ENCODE measurements at regions not wholly inside any gene's neighbourhood (a gene's known extent, or its start where the extent isn't known, plus 50 kb on each side); places are given as distances from the start of the nearest gene placed in this dataset.

GRCh38 chr19:30156646-30157045 lies 214.6 kb downstream of the URI1 start (continued):
- no peak for TF ChIP-seq RNF2 (IDR thresholded peaks at IDR 0.05; ENCODE audit: borderline replicate concordance, low read depth, low read length, missing control alignments, poor library complexity, severe bottlenecking)
- TF ChIP-seq SIN3A (conservative IDR thresholded peaks at IDR 0.05 in 1 of 2, IDR thresholded peaks at IDR 0.05 in 1 of 2; ENCODE audit: low read depth in 1 of 2, low read length in 2 of 2): no peak
- no peak for TF ChIP-seq ATF3 (IDR thresholded peaks at IDR 0.05; ENCODE audit: insufficient read depth, low read depth, low read length)
- no peak for TF ChIP-seq RBBP5 (IDR thresholded peaks at IDR 0.05; ENCODE audit: borderline replicate concordance, low read depth, low read length)
- TF ChIP-seq MAFK (IDR thresholded peaks at IDR 0.05; ENCODE audit: low read depth, low read length): no peak
- no peak for TF ChIP-seq PHF8 (conservative IDR thresholded peaks at IDR 0.05; ENCODE audit: low read depth, low read length)
- no peak for TF ChIP-seq EGR1 (IDR thresholded peaks at IDR 0.05; ENCODE audit: borderline replicate concordance, low read depth, low read length)

Data from H1 (cell line).